ENCODE measurements at regions not wholly inside any gene's neighbourhood (a gene's known extent, or its start where the extent isn't known, plus 50 kb on each side); places are given as distances from the start of the nearest gene placed in this dataset.

- peak; percentile 73 for ATAC-seq (ENCODE audit: insufficient read depth, low FRiP score)
- H3K27ac ChIP-seq (ENCODE audit: low read depth in 1 of 2, low read length in 1 of 2) = no peak overlapping the region
- H3K4me3 ChIP-seq = no peak overlapping the region
- no peaks in the 10 kb centered on the region for H3K27me3 ChIP-seq (ENCODE audit: control insufficient read depth in 3 of 3, insufficient read depth in 3 of 3, low read length in 2 of 3)
- DNase-seq = peak; percentile 90 to 98 (median 97)
- H3K36me3 ChIP-seq (ENCODE audit: control insufficient read depth in 4 of 4, insufficient read depth in 4 of 4, low read length in 4 of 4) = no peaks in the 10 kb centered on the region
- peaks cover 0 to 41% (median 6%) of the 10 kb centered on the region in 5 donors for H3K4me1 ChIP-seq (ENCODE audit: control insufficient read depth in 5 of 5, insufficient read depth in 5 of 5, low read length in 5 of 5)
- H3K9me3 ChIP-seq (ENCODE audit: control insufficient read depth in 4 of 4, insufficient read depth in 3 of 4, low read length in 3 of 4) = no peaks in the 10 kb centered on the region
- TF ChIP-seq CTCF (IDR thresholded peaks at IDR 0.05; ENCODE audit: control extremely low read depth, extremely low read depth) = peak; percentile 37
- no peak overlapping the region for H3K9ac ChIP-seq (ENCODE audit: insufficient read depth in 1 of 2, low read length in 2 of 2)
- WGBS, 2 donors = 39 to 43% methylated on average over 4 of the region's 4 CpGs
Measured at GRCh38 chr5:82641331-82642003, 363.3 kb upstream of the RPS23 start.

GRCh38 chr5:82640916-82641315 lies 362.8 kb upstream of the RPS23 start:
- 59 to 67% methylated on average over 3 of the region's 3 CpGs for WGBS, 2 donors
- Histone ChIP-seq H3K4me1 (ENCODE audit: control insufficient read depth in 5 of 5, insufficient read depth in 5 of 5, low read length in 5 of 5) (peaks cover 0 to 41% (median 6%) of the 10 kb centered on the region in 5 donors), H3K9ac (ENCODE audit: insufficient read depth in 1 of 2, low read length in 2 of 2) (no peak overlapping the region), H3K27me3 (ENCODE audit: control insufficient read depth in 3 of 3, insufficient read depth in 3 of 3, low read length in 2 of 3) (no peaks in the 10 kb centered on the region), H3K27ac (ENCODE audit: low read depth in 1 of 2, low read length in 1 of 2) (no peak overlapping the region), H3K4me3 (no peak overlapping the region), H3K36me3 (ENCODE audit: control insufficient read depth in 4 of 4, insufficient read depth in 4 of 4, low read length in 4 of 4) (no peaks in the 10 kb centered on the region), H3K9me3 (ENCODE audit: control insufficient read depth in 4 of 4, insufficient read depth in 3 of 4, low read length in 3 of 4) (no peaks in the 10 kb centered on the region)
- TF ChIP-seq CTCF (IDR thresholded peaks at IDR 0.05; ENCODE audit: control extremely low read depth, extremely low read depth) = no peak
- ATAC-seq (ENCODE audit: insufficient read depth, low FRiP score) = no peak
- DNase-seq = no peak

- 68 to 73% methylated on average over 2 of the region's 2 CpGs for WGBS, 2 donors
- DNase-seq = peak in 2 of 3 donors; percentile 82 to 83
- H3K27me3 ChIP-seq (ENCODE audit: control insufficient read depth in 3 of 3, insufficient read depth in 3 of 3, low read length in 2 of 3) = no peaks in the 10 kb centered on the region
- H3K9me3 ChIP-seq (ENCODE audit: control insufficient read depth in 4 of 4, insufficient read depth in 3 of 4, low read length in 3 of 4) = no peaks in the 10 kb centered on the region
- TF ChIP-seq CTCF (IDR thresholded peaks at IDR 0.05; ENCODE audit: control extremely low read depth, extremely low read depth) = no peak
- ATAC-seq (ENCODE audit: insufficient read depth, low FRiP score) = no peak
- H3K36me3 ChIP-seq (ENCODE audit: control insufficient read depth in 4 of 4, insufficient read depth in 4 of 4, low read length in 4 of 4) = no peaks in the 10 kb centered on the region
- no peak overlapping the region for H3K4me3 ChIP-seq
- H3K9ac ChIP-seq (ENCODE audit: insufficient read depth in 1 of 2, low read length in 2 of 2) = no peak overlapping the region
- H3K27ac ChIP-seq (ENCODE audit: low read depth in 1 of 2, low read length in 1 of 2) = peak overlapping the region in 1 of 2 donors; percentile 47
- H3K4me1 ChIP-seq (ENCODE audit: control insufficient read depth in 5 of 5, insufficient read depth in 5 of 5, low read length in 5 of 5) = peaks cover 0 to 45% (median 6%) of the 10 kb centered on the region in 5 donors
Measured at GRCh38 chr5:82639393-82640144, 361.4 kb upstream of the RPS23 start.
